Prostate gland (tissue), 2 donors: ENCODE measurements at regions not wholly inside any gene's neighbourhood (a gene's known extent, or its start where the extent isn't known, plus 50 kb on each side); places are given as distances from the start of the nearest gene placed in this dataset.

Experiments
- DNase-seq: peaks from one replicate; pipeline ENCODE4 v3.0.0-alpha.2; 2019; ENCODE audit warnings: low spot score
- H3K27ac ChIP-seq, 2 donors: fragments of 200-600 bp; sonication (generic); 2 replicates each; pipeline ENCODE4 v1.5.1; 2017 to 2019
- H3K27me3 ChIP-seq: fragments of 200-600 bp; sonication (generic); replicated peaks from 2 replicates; pipeline ENCODE4 v1.5.1; 2019; ENCODE audit not compliant: insufficient read depth
- H3K36me3 ChIP-seq, 2 donors: fragments of 200-600 bp; sonication (generic); 1 replicate in 1 of 2; 2 replicates in 1 of 2; pipeline versions ENCODE4 v1.5.1 to v1.8.1; 2017 to 2019
- H3K4me1 ChIP-seq: fragments of 200-600 bp; sonication (generic); replicated peaks from 2 replicates; pipeline ENCODE4 v1.5.1; 2019
- H3K4me3 ChIP-seq, 2 donors: fragments of 200-600 bp; sonication (generic); 2 replicates each; pipeline ENCODE4 v1.5.1; 2017 to 2019
- H3K9me3 ChIP-seq: fragments of 200-600 bp; sonication (generic); 2 replicates; pipeline ENCODE4 v1.5.1; 2017
- POLR2A ChIP-seq: fragments of 450-650 bp; IDR thresholded peaks from one replicate; pipeline ENCODE4 v1.6.1; 2016; ENCODE audit warnings: antibody characterized with exemption, mild to moderate bottlenecking
- POLR2AphosphoS5 ChIP-seq: sonication (generic); formaldehyde crosslinking; IDR thresholded peaks from one replicate; pipeline ENCODE4 v1.6.1; 2017; ENCODE audit warnings: antibody characterized with exemption
- WGBS: methylation state at CpG from one replicate; pipeline ENCODE4 v1.1.5; 2018; 5-methylcytosine and 5-hydroxymethylcytosine counted together
- intact Hi-C: fragments of 100-400 bp; cut with DNase I; formaldehyde crosslinking; loops from one replicate; pipeline ENCODE4 v1.14.2; 2022
- TF ChIP-seq, protein P1 (sequence below), 4 experiments: fragments of 200-600 bp in 2 of 4; fragments of 450-650 bp in 2 of 4; sonication (generic) in 2 of 4; IDR thresholded peaks; 1 replicate in 3 of 4; 2 replicates in 1 of 4; pipeline ENCODE4 v1.5.1; 2016 to 2019; ENCODE audit warnings: antibody characterized with exemption in 4 of 4, mild to moderate bottlenecking in 2 of 4, moderate library complexity in 2 of 4

- Histone ChIP-seq H3K27ac (no peak overlapping the region), H3K4me1 (no peaks in the 10 kb centered on the region), H3K36me3 (no peaks in the 10 kb centered on the region), H3K4me3 (no peak overlapping the region), H3K27me3 (no peaks in the 10 kb centered on the region), H3K9me3 (no peaks in the 10 kb centered on the region)
- TF ChIP-seq POLR2AphosphoS5: no peak
- no peak for TF ChIP-seq POLR2A
- TF ChIP-seq, protein P1, sequence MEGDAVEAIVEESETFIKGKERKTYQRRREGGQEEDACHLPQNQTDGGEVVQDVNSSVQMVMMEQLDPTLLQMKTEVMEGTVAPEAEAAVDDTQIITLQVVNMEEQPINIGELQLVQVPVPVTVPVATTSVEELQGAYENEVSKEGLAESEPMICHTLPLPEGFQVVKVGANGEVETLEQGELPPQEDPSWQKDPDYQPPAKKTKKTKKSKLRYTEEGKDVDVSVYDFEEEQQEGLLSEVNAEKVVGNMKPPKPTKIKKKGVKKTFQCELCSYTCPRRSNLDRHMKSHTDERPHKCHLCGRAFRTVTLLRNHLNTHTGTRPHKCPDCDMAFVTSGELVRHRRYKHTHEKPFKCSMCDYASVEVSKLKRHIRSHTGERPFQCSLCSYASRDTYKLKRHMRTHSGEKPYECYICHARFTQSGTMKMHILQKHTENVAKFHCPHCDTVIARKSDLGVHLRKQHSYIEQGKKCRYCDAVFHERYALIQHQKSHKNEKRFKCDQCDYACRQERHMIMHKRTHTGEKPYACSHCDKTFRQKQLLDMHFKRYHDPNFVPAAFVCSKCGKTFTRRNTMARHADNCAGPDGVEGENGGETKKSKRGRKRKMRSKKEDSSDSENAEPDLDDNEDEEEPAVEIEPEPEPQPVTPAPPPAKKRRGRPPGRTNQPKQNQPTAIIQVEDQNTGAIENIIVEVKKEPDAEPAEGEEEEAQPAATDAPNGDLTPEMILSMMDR (IDR thresholded peaks at IDR 0.05): no peak
- intact Hi-C loops: no loop called here
- DNase-seq: no peak
- 61% methylated on average over 4 of the region's 4 CpGs for WGBS
Observed at GRCh38 chr4:59063015-59063720, 1953.0 kb upstream of the IGFBP7 start.

DNA sequence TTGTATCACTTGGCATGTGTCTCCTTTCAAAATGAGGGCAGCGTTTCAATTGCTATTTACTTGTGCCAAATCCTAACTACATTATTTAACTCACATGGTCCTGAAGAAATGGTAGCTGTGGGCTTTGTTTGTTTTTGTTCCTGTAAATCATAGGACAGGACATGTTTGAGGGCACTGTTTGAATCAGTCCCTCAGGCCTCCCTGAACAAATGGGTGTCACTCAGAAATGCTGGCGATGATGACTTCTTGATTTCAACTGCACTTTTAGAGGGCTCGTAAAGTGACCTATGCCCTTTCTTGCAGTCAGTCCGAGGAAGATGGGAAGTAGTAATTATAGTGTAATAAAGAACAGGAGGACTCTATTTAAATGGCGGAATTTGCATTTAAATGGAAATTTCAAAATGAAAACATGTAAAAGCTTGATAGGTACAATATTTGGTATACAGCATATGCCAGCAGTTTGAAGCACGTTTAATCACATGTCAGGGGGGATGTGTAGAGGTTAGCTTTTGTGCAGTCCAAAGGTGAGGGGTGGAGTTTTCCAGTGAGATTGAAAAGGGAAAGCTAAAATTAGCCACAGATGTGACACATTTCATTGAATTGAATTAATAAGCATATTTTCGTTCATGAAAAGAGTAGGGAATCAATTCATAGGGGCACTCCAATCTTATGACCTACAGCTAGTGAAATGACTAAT, 1958.7 kb upstream of the IGFBP7 start:
- H3K4me1 ChIP-seq: no peaks in the 10 kb centered on the region
- no peaks in the 10 kb centered on the region for H3K9me3 ChIP-seq
- 37% methylated on average over 7 of the region's 7 CpGs for WGBS
- DNase-seq: no peak
- no peak overlapping the region for H3K27ac ChIP-seq
- H3K36me3 ChIP-seq: no peaks in the 10 kb centered on the region
- intact Hi-C loops: no loop called here
- H3K4me3 ChIP-seq: no peak overlapping the region
- no peaks in the 10 kb centered on the region for H3K27me3 ChIP-seq
- TF ChIP-seq, protein P1 (IDR thresholded peaks at IDR 0.05): no peak
- no peak for TF ChIP-seq POLR2AphosphoS5
- no peak for TF ChIP-seq POLR2A

DNA sequence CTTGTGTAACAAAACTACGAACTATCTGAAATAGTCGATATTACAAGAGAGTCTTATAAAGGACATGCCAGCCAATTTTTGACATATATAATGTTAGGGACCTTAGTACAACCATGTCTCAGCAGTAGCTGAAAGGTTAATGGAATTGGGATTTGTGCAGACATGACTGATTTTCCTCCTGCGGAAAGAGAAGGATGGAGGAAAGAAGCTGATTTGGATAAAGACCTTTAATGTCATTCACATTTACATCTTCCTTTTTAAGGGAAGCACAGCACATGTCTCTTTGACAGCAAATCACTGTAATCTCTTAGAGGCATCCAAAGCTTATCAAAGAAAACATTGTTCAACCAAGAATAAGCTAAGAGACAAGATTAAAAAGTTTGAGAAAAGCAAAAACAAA, 1976.2 kb upstream of the IGFBP7 start:
- 89% methylated on average over 3 of the region's 3 CpGs for WGBS
- intact Hi-C loops: no loop called here
- Histone ChIP-seq H3K36me3 (no peaks in the 10 kb centered on the region), H3K4me1 (no peaks in the 10 kb centered on the region), H3K9me3 (no peaks in the 10 kb centered on the region), H3K27ac (no peak overlapping the region), H3K27me3 (no peaks in the 10 kb centered on the region), H3K4me3 (no peak overlapping the region)
- no peak for DNase-seq
- TF ChIP-seq POLR2AphosphoS5: no peak
- no peak for TF ChIP-seq POLR2A

GRCh38 chr4:59091146-59092142, 1981.3 kb upstream of the IGFBP7 start:
- no peaks in the 10 kb centered on the region for H3K27me3 ChIP-seq
- WGBS: 85% methylated on average over 12 of the region's 12 CpGs
- no peak for DNase-seq
- intact Hi-C loops: no loop called here
- H3K27ac ChIP-seq: no peak overlapping the region
- no peaks in the 10 kb centered on the region for H3K9me3 ChIP-seq
- H3K4me1 ChIP-seq: no peaks in the 10 kb centered on the region
- H3K4me3 ChIP-seq: no peak overlapping the region
- TF ChIP-seq POLR2A (no peak), POLR2AphosphoS5 (no peak)
- TF ChIP-seq, protein P1 (IDR thresholded peaks at IDR 0.05): no peak
- no peaks in the 10 kb centered on the region for H3K36me3 ChIP-seq

DNA sequence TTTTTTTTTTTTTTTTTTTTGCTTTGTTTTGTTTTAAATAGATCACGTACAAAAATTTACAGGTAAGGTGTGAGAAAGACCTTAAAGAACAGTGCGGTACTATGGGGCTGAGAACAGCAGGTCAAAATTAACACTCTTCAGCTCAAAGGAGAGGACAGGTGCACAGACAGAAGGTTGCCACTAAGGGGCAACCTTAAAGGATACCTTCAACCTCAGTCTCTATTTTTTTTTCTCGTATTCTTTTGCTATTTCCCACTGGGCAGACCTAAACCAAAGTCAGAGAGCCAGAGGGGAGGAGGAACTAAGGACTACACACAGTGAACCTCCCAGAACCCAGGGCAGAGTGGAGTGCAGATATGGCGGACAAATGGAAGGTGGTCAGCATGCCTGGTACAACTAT, 1984.3 kb upstream of the IGFBP7 start:
- Histone ChIP-seq H3K9me3 (no peaks in the 10 kb centered on the region), H3K27ac (no peak overlapping the region), H3K27me3 (no peaks in the 10 kb centered on the region), H3K36me3 (no peaks in the 10 kb centered on the region), H3K4me3 (no peak overlapping the region), H3K4me1 (no peaks in the 10 kb centered on the region)
- TF ChIP-seq POLR2A: no peak
- TF ChIP-seq POLR2AphosphoS5: no peak
- TF ChIP-seq, protein P1 (IDR thresholded peaks at IDR 0.05): no peak
- no peak for DNase-seq
- intact Hi-C loops: no loop called here
- 81% methylated on average over 4 of the region's 4 CpGs for WGBS
